ENCODE measurements at regions not wholly inside any gene's neighbourhood (a gene's known extent, or its start where the extent isn't known, plus 50 kb on each side); places are given as distances from the start of the nearest gene placed in this dataset.

DNA sequence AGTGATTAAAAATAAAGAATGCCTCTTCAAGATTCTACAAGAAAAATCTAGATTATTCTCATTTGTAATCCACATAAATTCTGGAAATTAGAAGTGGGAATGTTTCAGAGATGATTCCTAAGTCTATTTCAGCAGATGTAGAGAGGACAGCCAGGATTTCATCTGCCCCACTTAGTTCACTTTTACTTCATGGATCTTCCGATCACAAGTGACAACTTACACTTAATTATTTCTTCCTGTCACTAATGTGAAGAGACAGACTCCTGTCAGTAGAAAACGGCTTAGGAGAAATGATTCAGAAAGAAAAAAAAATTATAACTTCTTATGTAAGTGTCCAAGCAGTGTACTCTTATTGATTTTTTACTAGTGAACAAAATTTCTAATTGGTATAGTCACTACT is 368.2 kb upstream of the SMIM30 start:
- Histone ChIP-seq H3K9me3 (no peaks in the 10 kb centered on the region), H3K4me3 (no peak overlapping the region), H3K4me1 (ENCODE audit: low read depth) (no peaks in the 10 kb centered on the region), H3K36me3 (ENCODE audit: low read depth) (no peaks in the 10 kb centered on the region)
- no peak for TF ChIP-seq CTCF (IDR thresholded peaks at IDR 0.05)
- no peak for DNase-seq
- intact Hi-C loops (cut with DNase I, micrococcal nuclease) = no loop called here
- no peak for ATAC-seq

- TF ChIP-seq CTCF (IDR thresholded peaks at IDR 0.05) = no peak
- Histone ChIP-seq H3K9me3 (no peaks in the 10 kb centered on the region), H3K4me3 (no peak overlapping the region), H3K36me3 (ENCODE audit: low read depth) (no peaks in the 10 kb centered on the region), H3K4me1 (ENCODE audit: low read depth) (no peaks in the 10 kb centered on the region)
- ATAC-seq (no peak), DNase-seq (no peak)
- intact Hi-C loops (cut with DNase I, micrococcal nuclease) = no loop called here
These were observed 365.3 kb upstream of the SMIM30 start for GRCh38 chr7:113483657-113484056.

GRCh38 chr7:113480537-113480936 is 362.2 kb upstream of the SMIM30 start:
- intact Hi-C loops (cut with DNase I, micrococcal nuclease) = no loop called here
- TF ChIP-seq CTCF (IDR thresholded peaks at IDR 0.05) = no peak
- DNase-seq = no peak
- H3K4me1 ChIP-seq (ENCODE audit: low read depth) = no peaks in the 10 kb centered on the region
- no peaks in the 10 kb centered on the region for H3K36me3 ChIP-seq (ENCODE audit: low read depth)
- H3K9me3 ChIP-seq = no peaks in the 10 kb centered on the region
- H3K4me3 ChIP-seq = no peak overlapping the region
- no peak for ATAC-seq

DNA sequence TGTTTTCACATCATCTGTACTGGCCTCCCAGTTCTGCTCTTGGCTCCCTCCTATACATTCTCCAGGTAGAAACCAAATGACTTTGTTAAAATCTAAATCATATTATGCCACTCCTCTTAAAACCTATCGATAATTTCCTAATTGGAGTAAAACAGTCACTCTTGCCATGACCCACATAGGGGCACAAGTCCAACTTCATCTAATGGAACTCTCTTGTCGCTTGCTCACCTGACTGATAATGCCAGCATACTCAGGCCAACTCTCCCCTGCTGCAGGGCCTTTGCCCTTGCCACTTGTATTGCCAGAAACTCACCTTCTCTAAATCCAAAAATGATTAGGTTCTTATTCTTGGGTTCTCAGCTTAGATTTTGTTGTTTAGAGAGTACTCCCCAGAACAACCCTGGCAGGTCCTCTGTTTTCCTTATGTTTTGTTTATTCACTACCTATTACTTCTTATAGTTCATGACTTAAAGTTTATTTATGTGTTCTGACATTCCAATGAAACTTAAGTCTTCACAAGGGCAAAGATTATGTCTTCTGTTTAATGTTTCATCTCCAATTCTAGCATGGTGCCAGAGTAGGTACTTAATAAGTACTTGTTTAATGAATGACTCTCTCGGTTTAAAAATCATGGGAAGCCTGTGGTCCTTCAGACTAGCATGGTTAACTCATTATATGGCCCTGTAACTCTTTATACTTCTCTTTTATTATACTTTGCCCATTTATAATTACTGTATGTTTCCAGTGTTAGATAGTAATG is 345.9 kb upstream of the SMIM30 start:
- H3K4me3 ChIP-seq = no peak overlapping the region
- no peaks in the 10 kb centered on the region for H3K4me1 ChIP-seq (ENCODE audit: low read depth)
- no peaks in the 10 kb centered on the region for H3K9me3 ChIP-seq
- intact Hi-C loops (cut with DNase I, micrococcal nuclease) = no loop called here
- no peaks in the 10 kb centered on the region for H3K36me3 ChIP-seq (ENCODE audit: low read depth)
- TF ChIP-seq CTCF (IDR thresholded peaks at IDR 0.05) = no peak
- ATAC-seq (no peak), DNase-seq (no peak)

GRCh38 chr7:113460067-113460466 is 341.7 kb upstream of the SMIM30 start:
- Histone ChIP-seq H3K4me1 (ENCODE audit: low read depth) (no peaks in the 10 kb centered on the region), H3K9me3 (no peaks in the 10 kb centered on the region), H3K36me3 (ENCODE audit: low read depth) (no peaks in the 10 kb centered on the region), H3K4me3 (no peak overlapping the region)
- no peak for TF ChIP-seq CTCF (IDR thresholded peaks at IDR 0.05)
- no peak for DNase-seq
- intact Hi-C loops (cut with DNase I, micrococcal nuclease) = no loop called here
- ATAC-seq = no peak

- intact Hi-C loops (cut with DNase I, micrococcal nuclease) = no loop called here
- no peaks in the 10 kb centered on the region for H3K36me3 ChIP-seq (ENCODE audit: low read depth)
- H3K4me3 ChIP-seq = no peak overlapping the region
- DNase-seq (no peak), ATAC-seq (no peak)
- H3K9me3 ChIP-seq = no peaks in the 10 kb centered on the region
- no peaks in the 10 kb centered on the region for H3K4me1 ChIP-seq (ENCODE audit: low read depth)
- TF ChIP-seq CTCF (IDR thresholded peaks at IDR 0.05) = no peak
These were observed 338.2 kb upstream of the SMIM30 start for GRCh38 chr7:113456533-113456932.
